OCI-LY1 (cell line): ENCODE measurements at regions not wholly inside any gene's neighbourhood (a gene's known extent, or its start where the extent isn't known, plus 50 kb on each side); places are given as distances from the start of the nearest gene placed in this dataset.

Source experiments
- CTCF ChIP-seq: fragments of 200-600 bp; sonication (generic), shearing (Covaris generic); IDR thresholded peaks from 2 replicates; pipeline ENCODE4 v1.5.1; 2017; ENCODE audit warnings: mild to moderate bottlenecking, antibody characterized with exemption, low read length, moderate library complexity, mixed read lengths
- EZH2 ChIP-seq: fragments of 200-600 bp; sonication (generic), shearing (Covaris generic); IDR thresholded peaks from 2 replicates; pipeline ENCODE4 v1.8.0; 2017; ENCODE audit warnings: borderline replicate concordance, mixed run types, mild to moderate bottlenecking, antibody characterized with exemption, low read length, moderate library complexity, mixed read lengths

- no peak for TF ChIP-seq CTCF
- TF ChIP-seq EZH2: no peak
Measured at GRCh38 chr4:189293459-189293858, 647.2 kb upstream of the FRG1 start.
